ENCODE measurements at regions not wholly inside any gene's neighbourhood (a gene's known extent, or its start where the extent isn't known, plus 50 kb on each side); places are given as distances from the start of the nearest gene placed in this dataset.

- TF ChIP-seq, protein P1, sequence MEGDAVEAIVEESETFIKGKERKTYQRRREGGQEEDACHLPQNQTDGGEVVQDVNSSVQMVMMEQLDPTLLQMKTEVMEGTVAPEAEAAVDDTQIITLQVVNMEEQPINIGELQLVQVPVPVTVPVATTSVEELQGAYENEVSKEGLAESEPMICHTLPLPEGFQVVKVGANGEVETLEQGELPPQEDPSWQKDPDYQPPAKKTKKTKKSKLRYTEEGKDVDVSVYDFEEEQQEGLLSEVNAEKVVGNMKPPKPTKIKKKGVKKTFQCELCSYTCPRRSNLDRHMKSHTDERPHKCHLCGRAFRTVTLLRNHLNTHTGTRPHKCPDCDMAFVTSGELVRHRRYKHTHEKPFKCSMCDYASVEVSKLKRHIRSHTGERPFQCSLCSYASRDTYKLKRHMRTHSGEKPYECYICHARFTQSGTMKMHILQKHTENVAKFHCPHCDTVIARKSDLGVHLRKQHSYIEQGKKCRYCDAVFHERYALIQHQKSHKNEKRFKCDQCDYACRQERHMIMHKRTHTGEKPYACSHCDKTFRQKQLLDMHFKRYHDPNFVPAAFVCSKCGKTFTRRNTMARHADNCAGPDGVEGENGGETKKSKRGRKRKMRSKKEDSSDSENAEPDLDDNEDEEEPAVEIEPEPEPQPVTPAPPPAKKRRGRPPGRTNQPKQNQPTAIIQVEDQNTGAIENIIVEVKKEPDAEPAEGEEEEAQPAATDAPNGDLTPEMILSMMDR (IDR thresholded peaks at IDR 0.05; ENCODE audit: low read depth, low read length), result no peak
- DNase-seq (ENCODE audit: extremely low read depth, low read depth), result no peak
These were observed 577.8 kb downstream of the MAFB start for GRCh38 chr20:40111282-40111681.

DNA sequence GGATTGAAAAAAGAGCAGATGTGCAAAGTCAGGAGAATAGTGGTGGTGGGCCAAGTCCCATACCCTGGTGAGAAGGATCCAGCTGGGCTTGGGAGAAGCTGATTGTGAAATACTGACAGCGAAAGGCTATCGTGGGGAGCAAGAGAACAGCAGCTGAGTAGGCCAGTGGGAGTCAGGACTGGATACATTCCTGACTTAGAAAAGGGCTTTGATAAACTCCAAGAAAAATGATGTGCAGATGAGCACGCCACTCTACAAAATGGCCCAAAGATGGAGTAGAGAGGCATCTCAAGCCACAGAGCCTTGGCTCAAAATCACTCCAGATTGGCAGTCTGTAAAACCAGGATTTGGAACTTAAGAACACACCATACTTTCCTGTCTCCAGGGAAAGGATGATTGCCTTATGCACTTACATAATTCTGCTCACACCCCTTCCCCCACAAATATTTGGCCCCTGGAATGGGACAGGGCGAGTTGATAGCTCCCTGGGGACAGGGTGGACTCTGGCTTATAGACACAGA lies 578.7 kb downstream of the MAFB start:
- TF ChIP-seq, protein P1 (IDR thresholded peaks at IDR 0.05; ENCODE audit: low read depth, low read length), result no peak
- no peak for DNase-seq (ENCODE audit: extremely low read depth, low read depth)

DNA sequence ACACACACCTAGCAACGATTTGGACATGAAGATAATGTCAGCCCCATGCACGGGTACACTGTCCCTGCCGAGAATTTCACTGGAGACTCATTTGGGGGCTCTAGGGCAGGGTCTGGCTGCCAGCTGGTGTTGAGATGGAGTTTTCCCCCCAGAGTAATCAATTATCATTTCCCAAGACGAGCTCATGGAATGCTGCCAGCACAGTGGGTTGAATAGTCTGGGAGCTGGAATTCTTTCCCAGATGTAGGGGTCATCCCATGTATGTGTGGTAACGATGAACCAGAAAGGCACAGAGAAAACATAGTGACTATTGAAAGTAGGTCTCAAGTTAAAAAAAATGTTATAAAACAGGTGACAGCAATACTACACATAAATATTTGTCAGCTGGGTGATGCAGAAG lies 579.9 kb downstream of the MAFB start:
- DNase-seq (ENCODE audit: extremely low read depth, low read depth), result no peak
- TF ChIP-seq, protein P1 (IDR thresholded peaks at IDR 0.05; ENCODE audit: low read depth, low read length), result no peak

GRCh38 chr20:40108321-40108720 lies 580.7 kb downstream of the MAFB start:
- DNase-seq (ENCODE audit: extremely low read depth, low read depth), result no peak
- TF ChIP-seq, protein P1 (IDR thresholded peaks at IDR 0.05; ENCODE audit: low read depth, low read length), result no peak

DNA sequence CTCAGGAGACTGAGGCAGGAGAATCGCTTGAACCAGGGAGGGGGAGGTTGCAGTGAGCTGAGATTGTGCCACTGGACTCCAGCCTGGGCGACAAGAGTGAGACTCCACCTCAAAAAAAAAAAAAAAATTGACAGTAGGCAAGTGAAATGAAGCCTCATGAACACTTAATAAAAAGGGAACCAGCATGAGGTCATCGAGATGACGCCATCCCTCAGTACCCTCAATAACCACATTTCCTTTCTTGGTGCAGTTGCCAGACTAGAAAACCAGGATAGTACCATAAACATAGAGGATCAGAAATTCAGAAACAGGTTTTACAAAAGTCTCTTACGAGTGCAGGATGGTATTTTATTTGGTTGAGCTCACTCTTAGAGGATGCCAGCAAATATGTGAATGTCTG lies 584.1 kb downstream of the MAFB start:
- no peak for DNase-seq (ENCODE audit: extremely low read depth, low read depth)
- TF ChIP-seq, protein P1 (IDR thresholded peaks at IDR 0.05; ENCODE audit: low read depth, low read length), result no peak

GRCh38 chr20:40103420-40103819 lies 585.6 kb downstream of the MAFB start:
- TF ChIP-seq, protein P1 (IDR thresholded peaks at IDR 0.05; ENCODE audit: low read depth, low read length), result no peak
- DNase-seq (ENCODE audit: extremely low read depth, low read depth), result no peak

GRCh38 chr20:40101560-40101959 lies 587.5 kb downstream of the MAFB start:
- TF ChIP-seq, protein P1 (IDR thresholded peaks at IDR 0.05; ENCODE audit: low read depth, low read length), result no peak
- no peak for DNase-seq (ENCODE audit: extremely low read depth, low read depth)
